ENCODE measurements at regions not wholly inside any gene's neighbourhood (a gene's known extent, or its start where the extent isn't known, plus 50 kb on each side); places are given as distances from the start of the nearest gene placed in this dataset.

GRCh38 chr18:43772907-43773306, 495.6 kb upstream of the SYT4 start:
- H3K4me1 ChIP-seq (ENCODE audit: insufficient read depth, low read length, poor library complexity, severe bottlenecking): no peaks in the 10 kb centered on the region
- no peak for TF ChIP-seq EZH2 (IDR thresholded peaks at IDR 0.05; ENCODE audit: borderline replicate concordance, low read depth, low read length, poor library complexity, severe bottlenecking)
- TF ChIP-seq CTCF (conservative IDR thresholded peaks at IDR 0.05; ENCODE audit: low read depth, low read length): no peak

GRCh38 chr18:43774497-43774896, 497.2 kb upstream of the SYT4 start:
- CTCF ChIA-PET: no interaction called here
- no TSS peak for BruUV-seq (replicated peaks)

More at GRCh38 chr18:43772907-43773306, 495.6 kb upstream of the SYT4 start:
- ChIA-PET CTCF (no interaction called here), POLR2A (ENCODE audit: low non-redundant PET) (no interaction called here)
- H3K27me3 ChIP-seq (replicated peaks; ENCODE audit: insufficient read depth, low read depth, low read length, poor library complexity): no peaks in the 10 kb centered on the region
- no peaks in the 10 kb centered on the region for H3K36me3 ChIP-seq (ENCODE audit: insufficient read depth, low read length, poor library complexity, severe bottlenecking)
- DNase-seq (ENCODE audit: low spot score): no peak
- no peaks in the 10 kb centered on the region for H3K9me3 ChIP-seq (ENCODE audit: low read depth, low read length, poor library complexity, severe bottlenecking)
- intact Hi-C loops (cut with micrococcal nuclease; ENCODE audit: unreplicated experiment): no loop called here
- no peak overlapping the region for H3K4me3 ChIP-seq (ENCODE audit: low read depth, low read length, poor library complexity, severe bottlenecking)
- BruUV-seq (replicated peaks): no TSS peak
- H3K27ac ChIP-seq (ENCODE audit: low read depth, low read length, poor library complexity, severe bottlenecking): no peak overlapping the region

GRCh38 chr18:43775591-43775990, 498.3 kb upstream of the SYT4 start:
- no peak for TF ChIP-seq CTCF (conservative IDR thresholded peaks at IDR 0.05; ENCODE audit: low read depth, low read length)
- no peak for TF ChIP-seq EZH2 (IDR thresholded peaks at IDR 0.05; ENCODE audit: borderline replicate concordance, low read depth, low read length, poor library complexity, severe bottlenecking)
- H3K36me3 ChIP-seq (ENCODE audit: insufficient read depth, low read length, poor library complexity, severe bottlenecking): no peaks in the 10 kb centered on the region
- no peaks in the 10 kb centered on the region for H3K27me3 ChIP-seq (replicated peaks; ENCODE audit: insufficient read depth, low read depth, low read length, poor library complexity)
- intact Hi-C loops (cut with micrococcal nuclease; ENCODE audit: unreplicated experiment): no loop called here
- no TSS peak for BruUV-seq (replicated peaks)
- no peaks in the 10 kb centered on the region for H3K4me1 ChIP-seq (ENCODE audit: insufficient read depth, low read length, poor library complexity, severe bottlenecking)
- DNase-seq (ENCODE audit: low spot score): no peak
- CTCF ChIA-PET: no interaction called here
- POLR2A ChIA-PET (ENCODE audit: low non-redundant PET): no interaction called here
- no peaks in the 10 kb centered on the region for H3K9me3 ChIP-seq (ENCODE audit: low read depth, low read length, poor library complexity, severe bottlenecking)
- H3K4me3 ChIP-seq (ENCODE audit: low read depth, low read length, poor library complexity, severe bottlenecking): no peak overlapping the region
- H3K27ac ChIP-seq (ENCODE audit: low read depth, low read length, poor library complexity, severe bottlenecking): no peak overlapping the region

More at GRCh38 chr18:43774497-43774896, 497.2 kb upstream of the SYT4 start:
- no peaks in the 10 kb centered on the region for H3K9me3 ChIP-seq (ENCODE audit: low read depth, low read length, poor library complexity, severe bottlenecking)
- H3K4me1 ChIP-seq (ENCODE audit: insufficient read depth, low read length, poor library complexity, severe bottlenecking): no peaks in the 10 kb centered on the region
- POLR2A ChIA-PET (ENCODE audit: low non-redundant PET): no interaction called here
- intact Hi-C loops (cut with micrococcal nuclease; ENCODE audit: unreplicated experiment): no loop called here
- TF ChIP-seq CTCF (conservative IDR thresholded peaks at IDR 0.05; ENCODE audit: low read depth, low read length) (no peak), EZH2 (IDR thresholded peaks at IDR 0.05; ENCODE audit: borderline replicate concordance, low read depth, low read length, poor library complexity, severe bottlenecking) (no peak)
- H3K27ac ChIP-seq (ENCODE audit: low read depth, low read length, poor library complexity, severe bottlenecking): no peak overlapping the region
- H3K4me3 ChIP-seq (ENCODE audit: low read depth, low read length, poor library complexity, severe bottlenecking): no peak overlapping the region
- no peaks in the 10 kb centered on the region for H3K36me3 ChIP-seq (ENCODE audit: insufficient read depth, low read length, poor library complexity, severe bottlenecking)
- no peaks in the 10 kb centered on the region for H3K27me3 ChIP-seq (replicated peaks; ENCODE audit: insufficient read depth, low read depth, low read length, poor library complexity)
- no peak for DNase-seq (ENCODE audit: low spot score)

Measured in A673 (cell line).